Vagina (tissue), 2 donors: ENCODE measurements at regions not wholly inside any gene's neighbourhood (a gene's known extent, or its start where the extent isn't known, plus 50 kb on each side); places are given as distances from the start of the nearest gene placed in this dataset.

Source experiments
- DNase-seq, 2 donors: peaks; one replicate each; pipeline ENCODE4 v3.0.0-alpha.2; 2017; ENCODE audit errors: extremely low spot score in 2 of 2
- H3K27ac ChIP-seq: fragments of 200-600 bp; sonication (generic); one replicate; pipeline ENCODE4 v1.5.1; 2019
- H3K27me3 ChIP-seq: fragments of 200-600 bp; sonication (generic); one replicate; pipeline ENCODE4 v1.5.1; 2019
- H3K36me3 ChIP-seq, 2 donors: fragments of 200-600 bp; sonication (generic); one replicate each; pipeline ENCODE4 v1.5.1; 2017 to 2019
- H3K4me1 ChIP-seq: fragments of 200-600 bp; sonication (generic); one replicate; pipeline ENCODE4 v1.5.1; 2019
- H3K4me3 ChIP-seq, 2 donors: fragments of 200-600 bp; sonication (generic); 1 replicate in 1 of 2; 2 replicates in 1 of 2; pipeline ENCODE4 v1.5.1; 2016 to 2019
- H3K9me3 ChIP-seq: fragments of 200-600 bp; sonication (generic); one replicate; pipeline ENCODE4 v1.5.1; 2019
- CTCF ChIP-seq, 3 experiments: fragments of 450-650 bp in 2 of 3; fragments of 200-600 bp in 1 of 3; sonication (generic) in 1 of 3; IDR thresholded peaks; one replicate each; pipeline ENCODE4 v1.5.1; 2017 to 2019; ENCODE audit warnings: antibody characterized with exemption in 3 of 3, mild to moderate bottlenecking in 2 of 3, moderate library complexity in 2 of 3
- POLR2A ChIP-seq, 2 donors: fragments of 450-650 bp; IDR thresholded peaks; one replicate each; pipeline ENCODE4 v1.6.1; 2017; ENCODE audit warnings: antibody characterized with exemption in 2 of 2, mild to moderate bottlenecking in 2 of 2, moderate library complexity in 2 of 2
- POLR2AphosphoS5 ChIP-seq, 2 donors: sonication (generic); formaldehyde crosslinking; IDR thresholded peaks; one replicate each; pipeline ENCODE4 v1.9.0; 2017; ENCODE audit warnings: antibody characterized with exemption in 2 of 2, mild to moderate bottlenecking in 2 of 2, low read depth in 1 of 2; ENCODE audit not compliant: insufficient read depth in 1 of 2
- intact Hi-C: fragments of 100-400 bp; cut with DNase I; formaldehyde crosslinking; loops from one replicate; pipeline ENCODE4 v1.15.1; 2023

DNA sequence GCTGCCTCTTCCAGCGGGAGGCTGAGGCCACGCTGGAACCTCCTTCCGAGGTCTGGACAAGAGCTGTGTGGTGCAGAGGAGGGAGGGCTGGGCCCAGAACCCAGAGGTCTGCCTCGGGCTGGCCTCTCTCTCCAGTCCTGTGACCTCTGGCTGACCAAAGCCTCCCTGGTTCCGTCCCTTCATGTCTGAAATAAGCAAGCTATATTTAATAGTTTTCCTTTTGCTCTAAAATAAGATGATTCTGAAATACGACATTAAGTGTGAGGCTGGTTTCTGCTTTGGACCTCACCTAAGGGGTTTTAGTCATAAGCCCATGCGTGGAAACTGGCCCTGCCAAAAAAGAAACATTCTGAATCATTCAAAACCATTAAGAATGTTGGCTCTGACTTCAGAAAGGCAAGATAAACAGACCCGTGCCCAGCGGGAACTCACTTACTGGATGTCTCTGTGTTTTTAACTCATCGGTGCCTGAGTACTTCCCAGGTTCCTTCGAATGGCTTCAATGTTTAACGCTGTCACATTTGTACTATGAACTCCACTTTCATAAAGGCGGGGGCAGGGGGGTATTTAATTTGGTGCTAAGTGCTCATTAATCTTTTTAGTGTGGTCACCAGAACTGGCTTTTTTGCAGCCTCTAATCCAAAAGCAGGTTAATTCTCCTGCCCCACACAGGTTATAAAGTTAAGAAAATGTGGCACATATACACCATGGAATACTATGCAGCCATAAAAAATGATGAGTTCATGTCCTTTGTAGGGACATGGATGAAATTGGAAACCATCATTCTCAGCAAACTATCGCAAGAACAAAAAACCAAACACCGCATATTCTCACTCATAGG is 157.5 kb upstream of the KLF14 start:
- Histone ChIP-seq H3K27ac (peak overlapping the region; percentile 93), H3K27me3 (no peaks in the 10 kb centered on the region), H3K4me3 (peak overlapping the region in 1 of 2 donors; percentile 6), H3K4me1 (peaks cover 92% of the 10 kb centered on the region), H3K36me3 (no peaks in the 10 kb centered on the region), H3K9me3 (no peaks in the 10 kb centered on the region)
- intact Hi-C loops, result loop anchor here (10.0 kb wide), 2 partner anchors 143 to 213 kb away; no protein-coding TSS in a partner anchor
- peak; percentile 68 to 82 for TF ChIP-seq POLR2AphosphoS5 (IDR thresholded peaks at IDR 0.05; ENCODE audit: insufficient read depth in 1 of 2, low read depth in 1 of 2)
- TF ChIP-seq CTCF (IDR thresholded peaks at IDR 0.05), result no peak
- TF ChIP-seq POLR2A (IDR thresholded peaks at IDR 0.05), result no peak
- DNase-seq, result no peak

DNA sequence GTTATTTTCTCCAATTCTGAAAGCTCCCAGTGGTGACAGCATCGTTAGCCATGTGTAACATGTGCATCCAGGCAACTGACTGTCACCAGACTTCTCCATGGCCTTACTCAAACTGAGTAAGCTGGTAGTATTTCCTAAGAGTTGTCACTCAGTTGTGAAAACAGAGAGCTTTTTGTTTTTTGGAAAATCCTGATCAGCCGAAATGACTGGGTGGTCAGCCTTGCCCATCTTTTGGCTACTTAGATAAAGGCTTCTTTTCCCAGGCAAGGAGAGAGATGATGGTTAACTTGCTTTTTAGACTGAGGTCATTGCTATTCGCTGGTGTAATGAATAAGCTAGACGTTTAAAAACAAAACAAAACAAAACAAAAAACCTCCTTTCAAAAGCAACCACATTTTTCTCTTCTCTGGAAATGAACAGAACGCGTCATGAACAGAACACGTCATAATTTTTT is 159.5 kb upstream of the KLF14 start:
- intact Hi-C loops, result loop anchor here (10.0 kb wide), 2 partner anchors 141 to 211 kb away; no protein-coding TSS in a partner anchor

DNA sequence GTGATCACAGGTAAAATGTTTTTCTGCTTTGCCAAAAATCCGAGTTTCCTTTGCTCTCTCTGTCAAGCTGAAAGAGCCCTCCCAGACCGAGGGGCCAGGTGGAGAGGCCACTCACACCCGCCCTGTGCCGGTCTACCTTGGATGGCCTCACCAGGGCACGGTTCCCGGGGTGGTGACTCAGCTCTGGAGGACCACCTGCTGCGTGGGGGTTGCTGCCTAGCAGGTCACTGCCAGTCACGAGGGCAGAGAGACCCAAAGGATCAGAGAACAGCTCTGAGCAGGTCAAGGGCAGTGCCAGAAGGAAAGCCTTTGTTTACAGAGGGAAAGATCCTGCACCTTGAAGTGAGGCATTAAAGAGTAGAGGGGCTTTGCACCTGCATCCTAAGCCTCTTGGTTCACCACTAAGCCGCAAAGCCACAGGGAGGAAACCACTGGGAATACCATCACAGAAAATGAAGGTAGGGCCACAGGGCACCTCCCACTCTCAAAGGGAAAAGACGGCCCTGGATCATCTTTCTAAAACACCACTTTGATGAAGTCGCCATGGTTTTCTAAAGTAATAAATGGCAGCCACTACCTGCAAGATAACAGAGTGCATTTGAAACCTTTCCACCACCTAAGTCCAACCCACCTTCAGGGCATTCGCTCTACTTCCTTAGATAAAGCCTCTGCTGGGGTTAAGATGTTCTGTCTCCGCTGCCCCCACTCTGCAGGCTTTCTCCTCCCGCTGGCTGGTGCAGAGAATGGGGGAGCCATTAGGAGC is 160.3 kb upstream of the KLF14 start:
- peak overlapping the region; percentile 86 for H3K27ac ChIP-seq
- intact Hi-C loops, result loop anchor here (10.0 kb wide), 2 partner anchors 140 to 210 kb away; no protein-coding TSS in a partner anchor
- no peaks in the 10 kb centered on the region for H3K27me3 ChIP-seq
- no peak for TF ChIP-seq CTCF (IDR thresholded peaks at IDR 0.05)
- peak in 1 of 2 donors; percentile 55 for TF ChIP-seq POLR2AphosphoS5 (IDR thresholded peaks at IDR 0.05; ENCODE audit: insufficient read depth in 1 of 2, low read depth in 1 of 2)
- no peak for TF ChIP-seq POLR2A (IDR thresholded peaks at IDR 0.05)
- no peak overlapping the region for H3K4me3 ChIP-seq
- no peaks in the 10 kb centered on the region for H3K36me3 ChIP-seq
- no peaks in the 10 kb centered on the region for H3K9me3 ChIP-seq
- peaks cover 92% of the 10 kb centered on the region for H3K4me1 ChIP-seq
- DNase-seq, result peak; percentile 40 to 86

More for the DNA sequence above, 159.5 kb upstream of the KLF14 start:
- H3K4me1 ChIP-seq, result peaks cover 92% of the 10 kb centered on the region
- no peak overlapping the region for H3K4me3 ChIP-seq
- TF ChIP-seq POLR2AphosphoS5 (IDR thresholded peaks at IDR 0.05; ENCODE audit: insufficient read depth in 1 of 2, low read depth in 1 of 2), result peak in 1 of 2 donors; percentile 73
- no peak for TF ChIP-seq POLR2A (IDR thresholded peaks at IDR 0.05)
- no peak for TF ChIP-seq CTCF (IDR thresholded peaks at IDR 0.05)
- peak overlapping the region; percentile 86 for H3K27ac ChIP-seq
- no peak for DNase-seq
- H3K9me3 ChIP-seq, result no peaks in the 10 kb centered on the region
- no peaks in the 10 kb centered on the region for H3K36me3 ChIP-seq
- H3K27me3 ChIP-seq, result no peaks in the 10 kb centered on the region

GRCh38 chr7:130894909-130895750 is 161.1 kb upstream of the KLF14 start:
- Histone ChIP-seq H3K4me3 (no peak overlapping the region), H3K4me1 (peaks cover 92% of the 10 kb centered on the region), H3K27me3 (no peaks in the 10 kb centered on the region), H3K36me3 (peaks cover 0 to 6% of the 10 kb centered on the region in 2 donors), H3K27ac (peak overlapping the region; percentile 86), H3K9me3 (no peaks in the 10 kb centered on the region)
- DNase-seq, result peak in 1 of 2 donors; percentile 85
- TF ChIP-seq POLR2A (IDR thresholded peaks at IDR 0.05) (no peak), CTCF (IDR thresholded peaks at IDR 0.05) (no peak), POLR2AphosphoS5 (IDR thresholded peaks at IDR 0.05; ENCODE audit: insufficient read depth in 1 of 2, low read depth in 1 of 2) (no peak)
- intact Hi-C loops, result loop anchor here (10.0 kb wide), 2 partner anchors 140 to 210 kb away; no protein-coding TSS in a partner anchor
